ENCODE measurements at regions not wholly inside any gene's neighbourhood (a gene's known extent, or its start where the extent isn't known, plus 50 kb on each side); places are given as distances from the start of the nearest gene placed in this dataset.
A peak's percentile ranks its signal among the peaks of the same experiment; 100 is the strongest.

DNA sequence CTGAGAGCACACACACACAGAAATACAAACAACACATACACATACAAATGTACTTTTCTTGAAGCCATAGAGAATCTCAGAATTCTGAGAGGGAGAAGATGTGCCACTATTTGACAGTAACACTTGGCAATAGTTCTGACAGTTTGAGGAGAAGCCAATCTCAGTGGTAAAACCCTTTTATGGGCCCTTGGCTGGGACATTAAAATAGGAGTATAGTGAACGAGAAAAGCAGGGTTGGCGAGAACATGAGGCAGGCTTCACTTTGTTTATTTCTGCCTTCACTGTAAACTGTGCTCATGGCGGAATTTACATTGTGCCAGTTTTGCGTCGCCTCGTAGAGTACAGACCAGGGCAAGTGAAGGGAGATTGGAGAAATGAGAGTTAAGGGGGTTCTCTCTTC lies 449.4 kb upstream of the POU3F3 start:
- peak overlapping the region; percentile 52 for H3K27ac ChIP-seq
- TF ChIP-seq, protein P1, sequence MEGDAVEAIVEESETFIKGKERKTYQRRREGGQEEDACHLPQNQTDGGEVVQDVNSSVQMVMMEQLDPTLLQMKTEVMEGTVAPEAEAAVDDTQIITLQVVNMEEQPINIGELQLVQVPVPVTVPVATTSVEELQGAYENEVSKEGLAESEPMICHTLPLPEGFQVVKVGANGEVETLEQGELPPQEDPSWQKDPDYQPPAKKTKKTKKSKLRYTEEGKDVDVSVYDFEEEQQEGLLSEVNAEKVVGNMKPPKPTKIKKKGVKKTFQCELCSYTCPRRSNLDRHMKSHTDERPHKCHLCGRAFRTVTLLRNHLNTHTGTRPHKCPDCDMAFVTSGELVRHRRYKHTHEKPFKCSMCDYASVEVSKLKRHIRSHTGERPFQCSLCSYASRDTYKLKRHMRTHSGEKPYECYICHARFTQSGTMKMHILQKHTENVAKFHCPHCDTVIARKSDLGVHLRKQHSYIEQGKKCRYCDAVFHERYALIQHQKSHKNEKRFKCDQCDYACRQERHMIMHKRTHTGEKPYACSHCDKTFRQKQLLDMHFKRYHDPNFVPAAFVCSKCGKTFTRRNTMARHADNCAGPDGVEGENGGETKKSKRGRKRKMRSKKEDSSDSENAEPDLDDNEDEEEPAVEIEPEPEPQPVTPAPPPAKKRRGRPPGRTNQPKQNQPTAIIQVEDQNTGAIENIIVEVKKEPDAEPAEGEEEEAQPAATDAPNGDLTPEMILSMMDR (conservative IDR thresholded peaks at IDR 0.05) = no peak

DNA sequence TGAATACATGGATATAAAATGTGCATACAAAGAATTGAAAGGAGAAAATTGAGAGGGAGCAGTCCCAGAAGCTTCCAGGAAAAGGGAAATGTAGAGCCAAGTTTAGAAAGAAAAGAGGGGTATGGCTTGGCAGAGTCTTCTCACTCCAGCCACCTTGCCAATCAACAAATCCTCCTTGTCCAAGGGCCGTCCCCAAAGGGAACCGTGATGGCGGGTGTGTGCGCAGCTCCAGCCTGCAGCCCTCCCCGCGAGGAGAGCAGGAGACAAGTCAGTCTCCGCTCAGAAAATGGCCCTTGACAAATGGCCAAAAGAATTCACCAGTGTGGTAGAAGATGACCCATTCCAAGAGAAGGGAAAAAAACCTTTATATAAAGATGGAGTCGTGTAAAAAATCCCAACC lies 448.3 kb upstream of the POU3F3 start:
- TF ChIP-seq, protein P1 (conservative IDR thresholded peaks at IDR 0.05) = no peak
- H3K27ac ChIP-seq = peak overlapping the region; percentile 7; the same call in 1 of the 2 replicates

DNA sequence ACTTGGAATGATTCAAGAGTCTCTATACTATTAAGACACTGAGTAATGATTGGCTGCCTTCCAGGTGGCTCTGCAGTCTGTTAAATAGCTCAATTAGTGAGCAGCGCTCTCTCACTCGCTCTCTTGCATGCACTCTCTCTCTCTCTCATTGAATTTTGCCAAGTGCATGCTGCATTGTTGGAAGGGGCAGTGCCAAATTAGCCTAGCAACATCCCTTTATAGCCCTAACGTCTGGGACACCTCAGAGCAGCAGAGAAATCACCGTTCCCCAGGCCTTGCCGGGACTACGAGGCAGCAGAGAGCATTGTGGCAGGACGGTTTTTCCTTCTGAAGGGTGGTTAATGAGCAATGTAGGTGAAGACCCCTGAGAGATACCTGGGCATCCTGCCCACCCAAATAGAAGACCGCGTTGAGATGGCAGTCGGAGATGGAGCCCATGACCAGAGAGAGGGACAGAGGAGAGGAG lies 447.6 kb upstream of the POU3F3 start:
- TF ChIP-seq, protein P1 (conservative IDR thresholded peaks at IDR 0.05) = no peak
- peak overlapping the region; percentile 7; the same call in 1 of the 2 replicates for H3K27ac ChIP-seq

DNA sequence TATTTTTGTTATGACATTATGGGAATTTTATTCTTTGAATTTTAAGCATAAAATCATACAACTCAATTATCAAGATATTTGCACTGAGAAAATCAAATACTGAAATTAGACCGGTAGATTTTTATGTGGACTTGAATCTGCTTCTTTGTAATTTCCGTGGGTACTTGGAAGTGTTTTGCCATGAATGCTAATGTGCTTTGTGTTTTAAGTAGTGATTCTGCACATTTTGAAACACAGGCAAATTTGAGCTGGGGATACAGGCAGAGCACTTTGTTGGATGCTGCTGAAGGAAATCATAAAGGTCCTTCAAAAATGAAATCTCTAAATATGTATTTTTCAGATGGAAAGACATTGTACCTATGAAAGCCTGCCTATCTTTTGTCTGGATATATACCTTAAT lies 446.3 kb upstream of the POU3F3 start:
- no peak overlapping the region for H3K27ac ChIP-seq
- TF ChIP-seq, protein P1 (conservative IDR thresholded peaks at IDR 0.05) = no peak

DNA sequence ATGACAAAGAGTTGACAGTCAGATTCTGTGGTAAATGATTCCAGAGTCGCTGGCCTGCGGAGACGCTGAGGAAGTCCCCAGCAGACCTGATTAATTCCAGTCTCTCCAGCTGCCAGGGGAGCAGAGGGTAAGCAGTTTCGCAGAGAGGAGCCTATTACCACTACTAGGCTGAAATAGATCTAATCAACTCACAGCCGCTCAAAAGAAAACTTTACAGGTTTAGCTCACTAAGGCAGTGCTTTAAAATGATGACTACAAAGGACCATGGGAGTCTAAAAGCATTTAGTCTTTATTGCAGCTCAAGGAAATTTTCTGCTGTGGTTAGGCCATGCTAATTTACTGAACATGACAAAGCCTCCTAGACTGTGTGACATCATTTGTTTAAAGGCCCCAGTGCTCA lies 445.6 kb upstream of the POU3F3 start:
- TF ChIP-seq, protein P1 (conservative IDR thresholded peaks at IDR 0.05) = no peak
- H3K27ac ChIP-seq = no peak overlapping the region

DNA sequence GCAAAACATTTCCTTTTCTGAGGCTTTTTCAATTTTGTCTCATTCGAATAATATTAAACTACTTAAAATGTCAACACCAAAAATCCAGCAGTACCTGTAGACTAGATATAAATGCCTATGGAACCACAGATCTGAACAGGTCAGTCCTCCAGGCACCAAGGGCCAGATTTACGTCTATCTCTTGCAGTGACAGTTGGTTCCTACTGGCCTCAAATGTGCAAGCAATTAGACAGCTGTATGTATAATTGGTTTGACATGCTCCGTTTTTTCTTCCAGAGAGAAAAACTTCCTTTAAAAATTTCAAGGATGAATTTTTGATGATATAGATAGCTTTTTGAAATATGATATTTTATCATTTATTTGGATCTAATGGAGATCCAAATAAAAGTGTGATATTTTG lies 443.8 kb upstream of the POU3F3 start:
- TF ChIP-seq, protein P1 (conservative IDR thresholded peaks at IDR 0.05) = no peak
- H3K27ac ChIP-seq = no peak overlapping the region

DNA sequence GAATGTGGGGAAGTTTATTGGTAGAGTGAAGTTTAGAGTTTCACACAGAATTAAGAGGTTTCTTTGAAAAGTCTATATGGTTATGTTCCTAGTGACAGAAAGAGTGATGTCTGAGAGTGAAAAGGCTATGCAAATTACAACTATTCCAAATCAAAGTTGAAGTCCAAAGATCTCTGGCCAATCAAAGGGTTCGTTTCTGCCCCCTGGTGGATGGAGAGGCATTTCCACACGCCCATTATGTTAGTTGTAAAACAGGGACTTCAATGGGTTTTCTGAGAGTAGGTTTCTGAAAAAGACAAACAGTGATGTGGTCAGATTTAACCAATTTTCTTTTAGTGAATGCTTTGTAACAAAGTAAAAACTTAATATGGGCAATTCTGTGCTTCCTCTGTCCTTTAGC lies 441.5 kb upstream of the POU3F3 start:
- TF ChIP-seq, protein P1 (conservative IDR thresholded peaks at IDR 0.05) = peak; percentile 79
- H3K27ac ChIP-seq = no peak overlapping the region
